Liver (tissue), 3 donors: ENCODE measurements at regions not wholly inside any gene's neighbourhood (a gene's known extent, or its start where the extent isn't known, plus 50 kb on each side); places are given as distances from the start of the nearest gene placed in this dataset.

Experiments
- FOXA1 ChIP-seq: IDR thresholded peaks from 2 replicates; pipeline ENCODE4 v1.6.1; 2016; ENCODE audit warnings: antibody characterized with exemption
- HNF4G ChIP-seq: IDR thresholded peaks from 2 replicates; pipeline ENCODE4 v1.6.1; 2016; ENCODE audit warnings: antibody characterized with exemption
- JUND ChIP-seq, 2 donors: IDR thresholded peaks; 2 replicates each; pipeline ENCODE4 v1.6.1; 2016; ENCODE audit warnings: antibody characterized with exemption in 2 of 2
- MAX ChIP-seq: IDR thresholded peaks from 2 replicates; pipeline ENCODE4 v1.6.1; 2016; ENCODE audit warnings: antibody characterized with exemption
- NR2F2 ChIP-seq: IDR thresholded peaks from 2 replicates; pipeline ENCODE4 v1.6.1; 2016; ENCODE audit warnings: antibody characterized with exemption
- RAD21 ChIP-seq, 2 donors: IDR thresholded peaks; 2 replicates each; pipeline ENCODE4 v1.6.1; 2016; ENCODE audit warnings: antibody characterized with exemption in 2 of 2, mild to moderate bottlenecking in 2 of 2
- SP1 ChIP-seq: IDR thresholded peaks from 2 replicates; pipeline ENCODE4 v1.6.1; 2018; ENCODE audit warnings: antibody characterized with exemption, mild to moderate bottlenecking
- YY1 ChIP-seq: IDR thresholded peaks from 2 replicates; pipeline ENCODE4 v1.6.1; 2016; ENCODE audit warnings: antibody characterized with exemption, mild to moderate bottlenecking
- TF ChIP-seq, protein P1 (sequence below): fragments of 150-350 bp; IDR thresholded peaks from 2 replicates; pipeline ENCODE4 v1.5.1; 2017; ENCODE audit warnings: improper control_type of control experiment, low read depth, low read length; ENCODE audit not compliant: missing input control
- TF ChIP-seq, protein P2 (sequence below): IDR thresholded peaks from 2 replicates; pipeline ENCODE4 v1.6.1; 2016; ENCODE audit warnings: antibody characterized with exemption
- donor health status: healthy.
- donor health status: healthy.

- TF ChIP-seq JUND (IDR thresholded peaks at IDR 0.05) (no peak), NR2F2 (no peak), RAD21 (IDR thresholded peaks at IDR 0.05) (no peak), MAX (no peak), HNF4G (no peak), SP1 (no peak), FOXA1 (no peak), YY1 (no peak)
- TF ChIP-seq, protein P1, sequence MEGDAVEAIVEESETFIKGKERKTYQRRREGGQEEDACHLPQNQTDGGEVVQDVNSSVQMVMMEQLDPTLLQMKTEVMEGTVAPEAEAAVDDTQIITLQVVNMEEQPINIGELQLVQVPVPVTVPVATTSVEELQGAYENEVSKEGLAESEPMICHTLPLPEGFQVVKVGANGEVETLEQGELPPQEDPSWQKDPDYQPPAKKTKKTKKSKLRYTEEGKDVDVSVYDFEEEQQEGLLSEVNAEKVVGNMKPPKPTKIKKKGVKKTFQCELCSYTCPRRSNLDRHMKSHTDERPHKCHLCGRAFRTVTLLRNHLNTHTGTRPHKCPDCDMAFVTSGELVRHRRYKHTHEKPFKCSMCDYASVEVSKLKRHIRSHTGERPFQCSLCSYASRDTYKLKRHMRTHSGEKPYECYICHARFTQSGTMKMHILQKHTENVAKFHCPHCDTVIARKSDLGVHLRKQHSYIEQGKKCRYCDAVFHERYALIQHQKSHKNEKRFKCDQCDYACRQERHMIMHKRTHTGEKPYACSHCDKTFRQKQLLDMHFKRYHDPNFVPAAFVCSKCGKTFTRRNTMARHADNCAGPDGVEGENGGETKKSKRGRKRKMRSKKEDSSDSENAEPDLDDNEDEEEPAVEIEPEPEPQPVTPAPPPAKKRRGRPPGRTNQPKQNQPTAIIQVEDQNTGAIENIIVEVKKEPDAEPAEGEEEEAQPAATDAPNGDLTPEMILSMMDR = no peak
- TF ChIP-seq, protein P2, sequence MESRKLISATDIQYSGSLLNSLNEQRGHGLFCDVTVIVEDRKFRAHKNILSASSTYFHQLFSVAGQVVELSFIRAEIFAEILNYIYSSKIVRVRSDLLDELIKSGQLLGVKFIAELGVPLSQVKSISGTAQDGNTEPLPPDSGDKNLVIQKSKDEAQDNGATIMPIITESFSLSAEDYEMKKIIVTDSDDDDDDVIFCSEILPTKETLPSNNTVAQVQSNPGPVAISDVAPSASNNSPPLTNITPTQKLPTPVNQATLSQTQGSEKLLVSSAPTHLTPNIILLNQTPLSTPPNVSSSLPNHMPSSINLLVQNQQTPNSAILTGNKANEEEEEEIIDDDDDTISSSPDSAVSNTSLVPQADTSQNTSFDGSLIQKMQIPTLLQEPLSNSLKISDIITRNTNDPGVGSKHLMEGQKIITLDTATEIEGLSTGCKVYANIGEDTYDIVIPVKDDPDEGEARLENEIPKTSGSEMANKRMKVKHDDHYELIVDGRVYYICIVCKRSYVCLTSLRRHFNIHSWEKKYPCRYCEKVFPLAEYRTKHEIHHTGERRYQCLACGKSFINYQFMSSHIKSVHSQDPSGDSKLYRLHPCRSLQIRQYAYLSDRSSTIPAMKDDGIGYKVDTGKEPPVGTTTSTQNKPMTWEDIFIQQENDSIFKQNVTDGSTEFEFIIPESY = no peak
Measured at GRCh38 chr6:21478411-21478810, 115.1 kb upstream of the SOX4 start.
